SHP77 treated with DMSO at 0.1 percent for 48 hours (cell line): ENCODE measurements at regions not wholly inside any gene's neighbourhood (a gene's known extent, or its start where the extent isn't known, plus 50 kb on each side); places are given as distances from the start of the nearest gene placed in this dataset.

Experiments used
- DNase-seq: peaks from one replicate; lab custom pipeline; 2025; lab: John Stamatoyannopoulos, UW

DNA sequence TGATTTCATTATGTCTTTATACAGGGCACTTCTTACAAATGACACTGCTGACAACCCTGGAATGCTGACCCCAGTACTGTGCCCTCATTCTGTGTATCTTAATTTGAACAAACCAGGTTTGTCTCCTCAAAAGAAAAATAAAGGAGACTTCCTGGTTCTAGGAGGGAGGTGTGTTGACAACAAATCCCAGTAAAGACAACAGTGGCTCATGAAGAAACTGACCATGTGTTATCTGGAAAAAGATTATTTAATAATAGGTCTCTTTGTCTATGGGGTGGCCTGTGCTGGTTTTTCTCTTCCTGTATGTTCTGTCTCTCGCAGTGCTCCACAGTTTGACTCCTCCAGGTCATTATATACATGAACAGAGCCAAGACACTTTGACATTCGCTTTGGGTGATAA lies 454.6 kb downstream of the LMO4 start:
- DNase-seq: no peak

DNA sequence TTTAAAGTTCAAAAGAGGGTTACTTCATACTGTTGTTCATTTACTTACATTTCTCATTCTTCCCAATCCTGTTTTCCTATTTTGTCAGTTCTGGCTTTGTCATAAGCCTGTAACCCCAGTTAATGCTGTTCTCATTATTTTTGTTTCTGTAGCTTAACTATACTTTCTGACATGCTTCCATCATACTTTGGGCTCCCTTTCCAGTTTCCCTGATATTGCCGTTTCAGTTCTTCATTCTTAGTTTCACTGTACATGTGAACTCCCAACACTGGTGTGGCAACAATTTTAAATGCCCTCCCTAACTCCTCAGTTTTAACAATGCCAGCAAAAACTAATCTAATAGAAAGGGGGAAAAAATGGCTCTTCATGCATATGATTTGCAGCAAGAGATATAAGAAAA lies 456.7 kb downstream of the LMO4 start:
- no peak for DNase-seq

DNA sequence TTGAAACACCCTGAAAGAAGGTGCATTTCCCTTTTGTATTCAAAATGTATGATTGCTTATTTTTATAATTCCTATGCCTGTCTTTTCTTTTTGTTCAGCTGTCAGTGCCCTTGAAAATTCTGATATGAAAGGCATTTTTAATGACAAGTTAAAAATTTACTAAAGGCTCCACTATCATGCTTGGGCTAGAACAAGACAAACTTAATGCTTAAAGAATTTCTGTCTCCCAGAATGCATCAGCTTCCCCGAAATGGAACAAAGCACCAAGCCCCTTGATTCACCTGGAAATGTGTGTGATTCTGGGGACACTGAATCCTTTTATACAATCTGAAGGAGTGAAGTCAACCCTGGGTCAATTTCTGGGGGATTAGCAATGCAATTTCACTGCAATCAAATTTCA lies 457.5 kb downstream of the LMO4 start:
- no peak for DNase-seq

DNA sequence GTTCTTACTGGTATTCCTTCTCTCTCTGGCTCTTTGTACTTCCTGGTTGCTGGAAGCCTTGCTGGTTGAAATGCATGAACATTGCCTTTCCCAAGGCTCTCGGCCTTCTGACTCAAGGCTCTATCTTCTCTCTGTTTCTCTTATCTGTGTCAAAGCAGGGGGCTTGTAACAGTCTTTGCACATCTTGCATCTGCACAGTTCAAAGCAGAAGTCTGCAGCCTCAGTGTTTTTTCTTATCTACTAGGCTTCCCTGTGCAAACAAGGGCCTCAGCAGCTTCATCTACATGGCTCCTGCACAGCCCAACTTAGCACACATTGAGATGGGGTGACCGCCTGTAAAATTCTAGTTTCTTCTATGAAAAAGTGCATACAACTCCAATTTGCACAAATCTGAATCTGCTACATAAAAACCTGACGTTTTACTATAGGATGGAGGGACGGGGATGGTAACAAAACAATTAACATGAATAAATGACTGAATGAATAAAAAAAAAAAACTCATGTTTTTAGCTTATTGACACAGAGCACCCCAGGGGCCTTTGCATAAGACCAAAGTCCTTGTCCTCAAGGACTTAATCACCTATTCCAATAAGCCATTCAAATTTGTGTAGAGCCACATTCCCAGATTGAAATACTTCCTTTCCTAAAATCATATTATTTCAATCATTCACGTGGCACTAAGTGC lies 458.3 kb downstream of the LMO4 start:
- DNase-seq: no peak

DNA sequence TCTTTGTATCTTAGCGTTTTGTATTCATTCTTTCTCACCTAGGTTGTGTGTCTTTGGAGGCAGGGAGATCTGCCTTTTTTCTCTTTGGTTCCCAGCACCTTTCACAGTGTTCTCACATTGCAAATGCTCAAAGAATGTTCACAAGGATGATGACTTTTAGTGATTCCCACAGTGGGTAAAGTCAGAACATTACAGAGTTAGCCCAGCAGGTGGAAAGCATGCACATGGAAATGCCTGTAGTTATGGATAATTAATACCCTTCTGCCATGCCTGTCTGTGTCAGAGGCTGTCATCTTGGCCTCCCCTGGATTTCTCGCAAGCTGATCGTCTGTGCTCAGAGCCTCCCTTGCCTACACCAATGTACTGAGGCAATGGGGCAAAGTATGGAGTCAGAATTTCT lies 458.9 kb downstream of the LMO4 start:
- no peak for DNase-seq

DNA sequence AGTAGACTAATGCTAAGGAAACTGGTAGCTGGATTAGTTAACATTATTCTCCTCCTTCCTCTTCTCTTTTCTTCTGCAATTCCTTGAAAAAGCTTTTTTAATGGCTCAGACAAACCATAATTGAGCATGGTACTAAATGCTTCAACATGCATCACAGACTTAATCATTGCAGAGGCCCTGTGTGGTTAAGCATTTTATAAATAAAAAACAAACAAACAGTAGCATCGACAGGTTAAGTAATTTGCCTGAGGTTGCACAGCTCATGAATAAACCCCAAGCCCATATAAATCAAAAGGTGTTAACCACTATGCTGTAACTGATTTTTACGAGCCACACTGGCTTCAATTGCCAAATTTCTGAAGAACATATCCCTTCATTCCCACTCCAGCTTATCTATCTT lies 462.1 kb downstream of the LMO4 start:
- DNase-seq: no peak

DNA sequence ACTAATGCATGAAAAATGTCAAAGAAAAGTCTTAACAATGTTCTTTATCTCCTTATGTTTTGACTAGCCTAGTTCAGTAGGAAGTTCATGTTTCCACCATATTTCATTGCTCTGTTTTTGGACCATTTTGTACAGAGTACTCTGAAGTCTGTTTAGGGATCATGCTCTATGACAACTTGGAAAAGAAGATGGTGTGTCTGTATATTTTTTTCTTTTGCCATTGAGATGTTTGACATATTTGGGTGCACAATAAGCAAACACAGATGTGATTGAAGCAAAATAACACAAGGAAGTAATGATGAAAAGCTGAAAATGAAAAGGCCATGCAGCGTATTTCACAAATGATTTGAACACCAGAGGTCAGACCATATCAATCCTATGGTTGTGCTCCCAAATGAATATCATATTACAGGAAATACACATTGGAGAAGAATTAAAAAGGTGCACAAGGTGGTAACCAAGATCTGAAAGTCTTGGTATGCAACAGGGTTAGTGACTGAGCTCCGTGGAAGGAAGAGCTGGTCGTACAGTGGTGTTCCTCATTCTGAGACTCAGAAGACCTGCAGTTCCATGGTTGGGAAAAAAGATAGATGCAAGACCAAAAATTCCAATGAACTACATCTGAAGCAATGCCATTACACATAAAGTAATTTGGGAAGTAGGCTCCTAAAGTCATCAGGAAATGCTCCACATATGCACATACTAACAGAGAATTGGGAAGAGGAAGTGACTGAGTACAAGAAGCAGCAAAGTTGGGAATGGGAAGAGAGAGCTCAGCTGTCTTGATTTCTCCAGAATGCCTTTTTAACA lies 463.5 kb downstream of the LMO4 start:
- no peak for DNase-seq

DNA sequence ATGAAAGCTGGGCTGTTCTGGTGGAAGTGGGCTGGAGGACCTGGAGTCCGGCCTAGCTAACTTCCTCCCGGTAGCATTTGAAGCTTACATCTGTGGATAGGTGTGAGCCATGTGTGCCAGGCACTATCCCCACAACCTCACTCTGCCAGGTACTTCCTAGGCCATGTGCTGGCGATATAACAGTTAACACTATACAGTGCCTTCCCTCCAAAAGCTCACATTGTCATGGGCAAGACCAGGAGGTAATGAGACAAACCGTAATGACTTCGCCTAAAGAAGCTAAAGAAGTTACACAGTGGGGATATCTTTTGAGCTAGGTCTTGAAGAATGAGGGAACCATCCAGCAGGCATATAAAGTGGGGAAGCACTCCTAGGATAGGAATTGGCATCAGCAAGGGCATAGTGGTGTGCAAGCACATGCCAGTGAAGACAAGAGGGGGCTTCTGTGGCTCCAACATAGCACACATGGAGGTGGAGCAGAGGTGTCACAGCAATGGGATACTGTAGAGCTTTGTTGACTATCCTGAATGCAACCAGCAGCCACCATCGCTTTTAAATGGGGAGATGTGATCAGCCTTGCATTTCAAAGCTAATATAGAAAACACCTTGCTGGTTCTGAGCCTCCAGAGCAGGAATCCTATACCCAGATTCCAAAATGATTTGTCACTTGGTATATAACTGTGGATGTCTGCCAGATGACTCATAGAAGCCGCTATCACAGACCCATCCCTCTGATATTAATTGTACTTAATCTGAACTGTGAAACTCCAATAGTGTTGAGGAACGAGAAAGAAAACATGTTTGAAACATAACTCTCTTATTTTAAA lies 466.3 kb downstream of the LMO4 start:
- DNase-seq: no peak

DNA sequence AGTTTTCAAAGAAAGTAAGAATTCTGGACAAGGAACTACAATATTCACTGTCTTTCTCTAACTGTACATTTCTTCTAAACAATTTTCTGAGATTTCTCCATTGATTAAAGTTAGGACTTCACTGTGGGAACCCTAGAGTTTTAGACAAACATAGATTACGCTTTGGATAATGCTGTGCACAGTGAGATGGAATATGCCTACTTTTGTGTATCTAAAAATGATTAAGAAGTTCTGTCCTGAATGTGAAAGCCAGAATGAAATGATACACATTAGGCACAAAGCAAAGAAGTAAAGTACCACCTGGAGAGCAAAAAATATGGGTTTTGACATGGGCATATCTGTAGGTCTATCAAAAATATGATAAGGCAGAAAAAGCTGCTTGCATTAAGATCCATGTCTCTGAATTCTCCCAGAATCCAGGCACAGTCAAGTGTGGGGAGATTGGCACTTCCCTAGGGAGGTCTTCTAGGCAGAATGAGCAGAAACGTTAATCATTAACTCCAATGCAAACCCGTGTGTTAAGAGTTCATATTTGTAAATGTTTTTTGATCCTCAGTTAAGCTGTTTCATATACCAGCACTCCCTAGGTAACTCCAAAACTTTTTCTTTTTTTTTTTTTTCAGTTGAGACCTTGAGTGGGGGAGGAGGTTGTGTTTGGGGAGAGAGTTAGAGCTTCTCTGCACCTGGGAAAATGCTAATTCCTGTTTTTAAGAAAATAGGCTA lies 467.1 kb downstream of the LMO4 start:
- DNase-seq: no peak

DNA sequence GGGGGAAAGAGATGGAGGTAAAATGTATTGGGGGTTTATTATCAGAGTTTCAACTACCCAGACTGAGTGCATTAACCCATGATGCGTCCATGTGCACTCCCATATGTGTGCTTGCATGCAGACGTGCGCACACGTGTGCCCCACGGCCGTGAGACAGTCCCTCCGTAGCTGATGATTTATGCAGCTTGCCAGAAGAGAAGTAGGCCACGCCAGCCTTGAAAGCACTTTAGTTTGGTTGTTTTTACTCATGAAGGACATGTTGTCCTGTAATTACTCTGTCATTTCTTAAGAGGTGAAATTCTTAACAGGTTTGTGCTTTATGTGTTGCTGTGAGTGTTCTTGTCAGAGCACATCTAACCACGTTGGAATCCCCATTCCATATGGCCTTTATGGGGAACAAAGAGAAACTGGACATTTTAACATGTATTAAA lies 467.8 kb downstream of the LMO4 start:
- DNase-seq: no peak

DNA sequence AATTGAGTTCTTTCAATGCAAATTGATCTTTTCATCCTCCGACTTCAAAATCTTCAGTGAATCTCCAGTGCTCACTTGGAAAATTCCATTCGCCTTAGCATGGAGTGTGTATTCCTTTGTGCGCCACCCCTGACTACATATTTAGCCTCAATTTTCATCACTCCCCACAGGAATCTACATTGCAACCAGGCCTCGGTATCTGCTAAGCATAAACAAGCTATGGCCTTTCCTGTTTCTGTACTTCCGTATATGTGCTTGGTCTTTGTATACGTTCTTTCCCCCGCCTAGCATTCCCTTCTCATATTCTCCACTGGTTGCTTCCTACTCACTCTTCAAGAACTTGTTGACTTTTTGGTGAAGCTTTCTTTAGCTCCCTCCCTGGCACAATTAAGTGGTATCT lies 470.8 kb downstream of the LMO4 start:
- no peak for DNase-seq

DNA sequence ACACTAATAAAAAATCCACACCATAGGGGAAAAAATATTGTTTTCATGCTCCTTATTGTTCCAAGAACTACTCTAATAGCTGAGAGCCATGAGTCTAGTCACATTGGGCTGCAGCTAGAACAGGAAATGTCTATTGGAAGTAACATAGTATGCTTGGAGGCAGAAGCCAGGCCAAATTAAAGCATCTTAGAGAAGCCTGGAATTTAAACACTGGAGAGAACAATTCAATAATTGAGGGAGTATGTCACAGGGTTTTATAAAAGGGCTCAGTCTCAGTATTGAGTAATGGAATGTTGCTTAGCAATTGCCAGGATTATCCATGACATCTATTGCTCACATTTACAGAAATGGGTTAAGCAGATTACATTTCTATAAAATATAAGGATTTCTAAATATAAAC lies 471.3 kb downstream of the LMO4 start:
- no peak for DNase-seq

DNA sequence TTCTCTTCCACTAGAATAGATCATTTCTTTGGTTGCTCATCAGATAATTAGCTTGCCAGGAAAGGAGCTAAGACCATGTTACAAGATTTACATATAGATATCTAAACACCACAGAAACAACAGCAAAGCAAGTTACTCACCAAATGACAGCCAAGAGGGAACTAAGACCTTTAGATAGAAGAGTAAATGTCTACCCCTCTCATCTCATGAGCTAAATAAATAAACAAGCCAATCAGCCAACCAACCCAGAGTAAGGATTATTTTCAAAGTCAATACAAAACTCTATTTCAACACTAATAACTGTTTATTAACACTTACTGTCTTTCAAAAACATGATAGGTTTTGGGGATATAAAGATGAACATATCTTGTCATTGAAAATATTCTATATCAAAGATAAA lies 474.7 kb downstream of the LMO4 start:
- no peak for DNase-seq

DNA sequence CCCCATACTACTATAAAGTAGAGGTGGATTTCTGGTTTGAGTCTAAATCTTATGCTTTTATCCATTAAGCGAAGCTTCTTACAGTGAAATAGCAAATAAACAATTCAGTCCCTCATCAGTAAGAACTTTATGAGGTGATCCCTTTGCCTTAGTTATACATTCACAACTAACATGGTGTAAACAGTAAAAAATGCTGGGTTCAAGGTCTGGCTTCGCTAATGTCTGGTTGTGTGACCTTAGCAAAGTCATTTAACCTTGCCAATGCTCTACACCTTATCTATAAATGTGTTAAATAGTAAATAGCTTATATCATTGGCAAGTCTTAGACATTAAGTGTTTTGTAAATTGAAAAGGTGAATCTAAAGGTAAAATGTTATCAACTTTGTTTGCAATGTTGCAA lies 475.4 kb downstream of the LMO4 start:
- DNase-seq: no peak

DNA sequence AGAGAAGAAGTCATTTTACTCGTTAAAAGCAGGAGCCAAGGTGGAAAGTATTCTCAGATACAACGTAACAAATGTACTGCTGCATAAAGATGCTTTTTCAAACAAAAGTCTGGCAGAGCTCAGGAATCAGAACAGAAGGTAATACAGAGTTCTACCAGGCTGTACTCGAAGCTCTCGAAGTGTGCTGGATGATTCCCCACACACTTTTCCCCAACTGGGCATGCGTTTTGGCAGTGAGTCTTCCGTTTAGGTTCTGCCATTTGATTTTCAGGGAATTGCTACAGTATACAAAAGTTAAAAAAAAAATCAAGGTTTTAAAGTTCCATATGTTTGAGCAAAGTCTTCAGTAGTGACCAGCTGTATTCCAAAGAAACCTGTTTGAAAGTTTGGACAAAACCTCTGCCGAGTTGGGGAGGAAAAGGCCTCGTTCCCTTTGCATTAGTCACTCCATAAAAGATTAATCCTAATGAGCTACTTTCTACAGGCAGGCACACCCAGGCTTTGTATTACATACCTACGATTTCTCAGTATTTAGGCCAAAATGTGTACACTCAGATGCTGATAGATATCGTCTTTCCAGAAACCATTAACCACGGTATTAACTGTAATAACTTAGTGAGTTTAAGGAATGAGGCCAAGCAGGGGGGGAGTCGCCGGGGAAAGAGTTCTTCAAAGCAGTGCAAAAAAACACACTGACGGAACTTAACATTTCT lies 477.1 kb downstream of the LMO4 start:
- DNase-seq: no peak

DNA sequence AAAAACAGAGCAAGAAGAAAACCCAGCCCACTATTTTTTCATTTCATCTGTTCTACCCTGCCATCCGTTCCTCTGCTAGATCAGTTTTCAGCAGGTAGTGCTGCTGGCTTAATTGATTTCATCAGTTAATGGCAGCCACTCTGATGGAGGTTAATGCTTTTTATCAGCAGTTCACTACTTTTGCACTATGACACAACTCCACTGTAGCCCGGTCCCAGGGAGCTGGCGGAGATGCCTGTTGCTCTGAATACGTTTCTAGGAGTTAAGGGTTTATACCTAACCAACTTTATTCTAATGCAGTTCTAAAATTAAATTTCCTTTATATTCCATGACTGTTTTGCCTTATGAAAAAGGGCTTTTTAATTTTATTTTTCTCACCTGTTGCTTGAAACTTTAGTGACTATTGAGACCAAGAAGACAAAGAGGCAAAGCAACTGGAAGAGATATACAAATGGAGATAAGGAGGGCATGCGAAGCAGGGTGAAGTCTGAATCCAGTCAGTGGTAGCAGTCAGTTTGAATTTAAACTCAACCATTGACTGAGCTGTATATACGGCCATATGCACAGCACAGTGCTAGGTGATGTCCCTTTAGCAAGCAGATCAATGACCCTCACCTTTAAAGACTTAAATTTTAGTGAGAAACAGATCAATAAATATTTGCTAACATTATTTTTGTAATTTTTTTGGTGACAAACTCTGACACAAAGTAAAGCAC lies 477.9 kb downstream of the LMO4 start:
- no peak for DNase-seq

DNA sequence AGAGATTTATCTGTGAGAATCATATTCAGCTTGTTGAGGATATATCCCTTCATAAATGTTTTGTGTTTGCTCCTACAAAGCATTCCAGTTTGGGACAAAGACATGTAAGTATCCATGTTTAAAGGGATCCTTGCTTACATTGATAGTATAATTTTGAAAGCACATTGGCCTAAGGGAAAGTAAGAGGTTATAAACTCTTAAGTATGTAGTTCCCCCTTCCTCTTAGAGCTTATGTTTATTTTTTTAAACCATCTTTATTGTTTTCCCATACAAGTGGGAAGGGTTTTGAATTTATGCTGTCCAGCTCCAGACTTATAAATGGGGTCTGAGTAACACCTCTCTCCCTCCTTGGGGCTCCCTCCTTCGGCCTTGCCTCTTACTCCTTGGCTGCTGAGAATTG lies 481.5 kb downstream of the LMO4 start:
- DNase-seq: no peak

DNA sequence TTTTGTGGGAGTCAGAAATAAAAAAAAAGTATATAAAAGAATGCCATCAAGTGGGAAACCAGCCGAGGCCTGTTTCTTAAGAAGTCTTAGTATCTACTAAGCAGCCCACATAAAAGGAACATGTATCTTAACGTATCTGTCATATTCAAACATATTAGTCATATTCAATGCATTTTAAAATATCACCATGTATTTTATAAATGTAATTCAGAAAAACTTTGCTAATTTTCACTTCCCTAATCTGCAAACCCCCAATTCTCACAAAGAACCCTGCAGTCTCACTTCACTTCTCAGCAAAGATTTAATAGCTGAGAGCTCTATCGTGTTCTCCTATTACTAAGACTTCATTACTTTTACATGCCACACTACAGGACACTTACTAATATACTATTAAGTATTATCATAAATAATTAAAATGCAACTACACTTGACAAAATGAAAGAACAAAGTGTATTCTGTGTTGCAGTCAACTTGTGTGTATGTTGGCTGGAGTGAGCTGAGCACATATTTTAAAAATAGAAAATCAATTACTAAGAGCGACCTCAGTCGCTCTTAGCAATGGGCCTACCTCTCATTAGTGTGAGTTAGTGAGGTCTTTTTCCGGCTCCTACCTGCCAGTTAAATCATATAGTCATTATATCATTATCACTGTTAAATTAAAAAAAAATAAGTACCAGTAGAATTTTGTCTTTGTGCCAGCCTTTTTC lies 484.3 kb downstream of the LMO4 start:
- DNase-seq: no peak

DNA sequence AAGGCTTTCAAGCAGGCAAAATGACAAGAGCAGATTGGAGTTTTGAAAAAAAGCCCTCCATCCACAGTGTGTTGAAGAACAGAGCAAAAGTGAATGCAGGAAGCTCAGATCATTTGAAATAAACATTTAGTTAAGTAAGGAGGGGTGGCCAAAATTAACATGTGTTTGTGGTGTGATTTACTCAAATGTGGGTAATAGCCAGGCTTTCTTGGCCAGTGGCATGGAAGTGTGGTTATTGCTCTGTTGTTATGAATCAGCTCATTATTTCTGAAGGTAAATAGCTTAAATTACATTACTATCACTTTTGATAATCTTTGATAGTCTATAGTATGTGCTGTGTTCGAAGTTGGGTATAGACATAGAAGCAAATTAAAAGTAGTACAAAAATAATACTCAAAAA lies 485.9 kb downstream of the LMO4 start:
- no peak for DNase-seq

DNA sequence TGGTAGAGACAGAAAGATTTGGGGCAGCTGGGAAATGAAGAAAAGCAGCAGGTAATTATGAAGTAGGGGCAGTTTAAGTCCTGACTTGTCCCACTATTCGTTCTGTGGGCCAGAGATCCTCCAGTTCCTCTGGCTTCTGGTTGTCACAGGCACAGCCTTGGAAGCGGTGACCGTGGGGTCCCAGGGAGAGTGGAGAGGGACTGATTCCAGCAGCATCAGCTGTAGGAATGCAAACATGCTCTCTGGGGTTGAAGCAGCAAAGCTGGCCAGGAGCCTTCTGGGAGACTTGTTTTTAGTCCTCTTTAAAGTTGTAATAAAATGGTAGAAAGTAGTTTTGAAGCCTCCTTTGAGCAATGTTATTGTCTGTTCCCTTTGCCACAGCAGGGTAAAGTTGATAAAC lies 488.0 kb downstream of the LMO4 start:
- no peak for DNase-seq
